ENCODE measurements at regions not wholly inside any gene's neighbourhood (a gene's known extent, or its start where the extent isn't known, plus 50 kb on each side); places are given as distances from the start of the nearest gene placed in this dataset.

DNA sequence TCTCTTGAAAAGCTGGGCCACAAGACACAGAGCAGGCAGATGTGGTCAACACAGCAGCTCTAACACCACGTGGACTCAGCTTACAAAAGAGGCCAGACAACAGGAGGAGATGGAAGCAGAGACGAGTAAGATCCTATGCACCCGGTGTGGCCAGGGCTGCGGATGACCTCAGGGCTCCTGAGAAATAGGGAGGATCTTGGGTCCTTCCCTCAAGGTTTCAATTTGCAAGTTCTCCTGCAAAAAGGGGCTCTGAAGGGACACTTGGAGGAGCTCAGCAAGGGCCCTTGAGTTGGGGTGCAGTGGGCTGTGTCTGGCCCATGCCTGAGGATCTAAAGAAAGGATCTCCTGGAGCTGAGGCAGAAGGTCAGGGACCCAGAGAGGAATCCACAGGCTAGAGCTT is 249.5 kb upstream of the IGF1R start:
- Histone ChIP-seq H4K20me1 (ENCODE audit: insufficient read depth) (no peaks in the 10 kb centered on the region), H3K9me3 (ENCODE audit: control insufficient read depth in 1 of 2, insufficient read depth in 1 of 2, low read depth in 1 of 2, low read length in 2 of 2) (no peaks in the 10 kb centered on the region), H3K9me2 (ENCODE audit: insufficient read depth) (no peaks in the 10 kb centered on the region), H2AFZ (ENCODE audit: low read depth, low read length, poor library complexity, severe bottlenecking) (no peak overlapping the region), H3K27me3 (ENCODE audit: insufficient read depth, low read length) (peaks cover 42% of the 10 kb centered on the region), H3K4me1 (ENCODE audit: control insufficient read depth in 1 of 2, insufficient read depth in 2 of 2, low read length in 2 of 2) (no peaks in the 10 kb centered on the region), H3K36me3 (ENCODE audit: control insufficient read depth in 1 of 2, insufficient read depth in 2 of 2, low read length in 2 of 2) (no peaks in the 10 kb centered on the region), H3K4me2 (ENCODE audit: low read length) (no peak overlapping the region), H3K79me2 (ENCODE audit: insufficient read depth, low read length) (no peaks in the 10 kb centered on the region), H3K27ac (ENCODE audit: low read depth, low read length) (no peak overlapping the region), H3K4me3 (replicated peaks in 1 of 2; ENCODE audit: low read depth in 1 of 2, low read length in 2 of 2) (no peak overlapping the region), H3K9ac (ENCODE audit: low read length) (no peak overlapping the region)
- TF ChIP-seq, protein P1, sequence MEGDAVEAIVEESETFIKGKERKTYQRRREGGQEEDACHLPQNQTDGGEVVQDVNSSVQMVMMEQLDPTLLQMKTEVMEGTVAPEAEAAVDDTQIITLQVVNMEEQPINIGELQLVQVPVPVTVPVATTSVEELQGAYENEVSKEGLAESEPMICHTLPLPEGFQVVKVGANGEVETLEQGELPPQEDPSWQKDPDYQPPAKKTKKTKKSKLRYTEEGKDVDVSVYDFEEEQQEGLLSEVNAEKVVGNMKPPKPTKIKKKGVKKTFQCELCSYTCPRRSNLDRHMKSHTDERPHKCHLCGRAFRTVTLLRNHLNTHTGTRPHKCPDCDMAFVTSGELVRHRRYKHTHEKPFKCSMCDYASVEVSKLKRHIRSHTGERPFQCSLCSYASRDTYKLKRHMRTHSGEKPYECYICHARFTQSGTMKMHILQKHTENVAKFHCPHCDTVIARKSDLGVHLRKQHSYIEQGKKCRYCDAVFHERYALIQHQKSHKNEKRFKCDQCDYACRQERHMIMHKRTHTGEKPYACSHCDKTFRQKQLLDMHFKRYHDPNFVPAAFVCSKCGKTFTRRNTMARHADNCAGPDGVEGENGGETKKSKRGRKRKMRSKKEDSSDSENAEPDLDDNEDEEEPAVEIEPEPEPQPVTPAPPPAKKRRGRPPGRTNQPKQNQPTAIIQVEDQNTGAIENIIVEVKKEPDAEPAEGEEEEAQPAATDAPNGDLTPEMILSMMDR (IDR thresholded peaks at IDR 0.05 in 2 of 3, conservative IDR thresholded peaks at IDR 0.05 in 1 of 3; ENCODE audit: borderline replicate concordance in 1 of 3, insufficient read depth in 1 of 3, low read depth in 2 of 3, low read length in 2 of 3) = no peak
- TF ChIP-seq ELF1 (IDR thresholded peaks at IDR 0.05; ENCODE audit: borderline replicate concordance, low read depth) = no peak
- no peak for TF ChIP-seq EZH2 (IDR thresholded peaks at IDR 0.05)
- TF ChIP-seq POLR2AphosphoS5 (IDR thresholded peaks at IDR 0.05; ENCODE audit: low read depth, low read length) = no peak
- no peak for TF ChIP-seq SP1 (IDR thresholded peaks at IDR 0.05; ENCODE audit: low read depth)
- TF ChIP-seq, protein P2, sequence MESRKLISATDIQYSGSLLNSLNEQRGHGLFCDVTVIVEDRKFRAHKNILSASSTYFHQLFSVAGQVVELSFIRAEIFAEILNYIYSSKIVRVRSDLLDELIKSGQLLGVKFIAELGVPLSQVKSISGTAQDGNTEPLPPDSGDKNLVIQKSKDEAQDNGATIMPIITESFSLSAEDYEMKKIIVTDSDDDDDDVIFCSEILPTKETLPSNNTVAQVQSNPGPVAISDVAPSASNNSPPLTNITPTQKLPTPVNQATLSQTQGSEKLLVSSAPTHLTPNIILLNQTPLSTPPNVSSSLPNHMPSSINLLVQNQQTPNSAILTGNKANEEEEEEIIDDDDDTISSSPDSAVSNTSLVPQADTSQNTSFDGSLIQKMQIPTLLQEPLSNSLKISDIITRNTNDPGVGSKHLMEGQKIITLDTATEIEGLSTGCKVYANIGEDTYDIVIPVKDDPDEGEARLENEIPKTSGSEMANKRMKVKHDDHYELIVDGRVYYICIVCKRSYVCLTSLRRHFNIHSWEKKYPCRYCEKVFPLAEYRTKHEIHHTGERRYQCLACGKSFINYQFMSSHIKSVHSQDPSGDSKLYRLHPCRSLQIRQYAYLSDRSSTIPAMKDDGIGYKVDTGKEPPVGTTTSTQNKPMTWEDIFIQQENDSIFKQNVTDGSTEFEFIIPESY (IDR thresholded peaks at IDR 0.05; ENCODE audit: extremely low read depth, insufficient replicate concordance, low read length) = no peak
- no peak for TF ChIP-seq CBX3 (IDR thresholded peaks at IDR 0.05; ENCODE audit: low read depth)
- no peak for TF ChIP-seq JUND (IDR thresholded peaks at IDR 0.05)
- TF ChIP-seq POLR2A (IDR thresholded peaks at IDR 0.05; ENCODE audit: borderline replicate concordance, extremely low read depth, insufficient read depth, insufficient read length) = no peak
- no peak for TF ChIP-seq RAD21 (IDR thresholded peaks at IDR 0.05; ENCODE audit: low read depth)
- TF ChIP-seq SRF (IDR thresholded peaks at IDR 0.05; ENCODE audit: low read depth) = no peak
- TF ChIP-seq SIN3A (IDR thresholded peaks at IDR 0.05; ENCODE audit: low read depth) = no peak
- TF ChIP-seq YY1 (IDR thresholded peaks at IDR 0.05; ENCODE audit: extremely low read depth, insufficient replicate concordance, low read depth, low read length) = no peak
- no peak for TF ChIP-seq ZNF274 (IDR thresholded peaks at IDR 0.05; ENCODE audit: low read depth, low read length)
- no peak for TF ChIP-seq MAX (IDR thresholded peaks at IDR 0.05)
- TF ChIP-seq FOSL1 (IDR thresholded peaks at IDR 0.05; ENCODE audit: low read depth) = no peak
- TF ChIP-seq ATF3 (IDR thresholded peaks at IDR 0.05) = no peak
- TF ChIP-seq ZFX (IDR thresholded peaks at IDR 0.05) = no peak
- POLR2A ChIA-PET = no interaction called here
- no peak for DNase-seq (ENCODE audit: low read depth, low spot score)
- intact Hi-C loops (cut with micrococcal nuclease) = no loop called here
- no TSS peak for BruUV-seq (replicated peaks)
- CTCF ChIA-PET = interaction anchor here (1.3 kb wide), 1 partner anchor 87 kb away, joined by 4 read pairs; no protein-coding TSS in a partner anchor
- no peak for ATAC-seq
- RAD21 ChIA-PET (ENCODE audit: low non-redundant PET in 1 of 2, low total read pairs in 2 of 2, uncharacterized antibody in 2 of 2, unreplicated experiment in 2 of 2) = no interaction called here
